BE2C (cell line): ENCODE measurements at regions not wholly inside any gene's neighbourhood (a gene's known extent, or its start where the extent isn't known, plus 50 kb on each side); places are given as distances from the start of the nearest gene placed in this dataset.
"Not testable (repeated sequence)": the region's sequence is repeated elsewhere in the genome, so short reads cannot be mapped to it uniquely, and the experiment has no call there.

ENCODE experiments used
- DNase-seq: peaks from one replicate; pipeline ENCODE4 v3.0.0-alpha.2; 2020
- H3K27me3 ChIP-seq: fragments of 250-450 bp; sonication (Bioruptor Pico); 2 replicates; pipeline ENCODE4 v1.5.1; 2020; ENCODE audit warnings: mild to moderate bottlenecking
- H3K36me3 ChIP-seq: fragments of 250-450 bp; sonication (Bioruptor Pico); 2 replicates; pipeline ENCODE4 v1.5.1; 2020; ENCODE audit warnings: mild to moderate bottlenecking
- H3K4me1 ChIP-seq: fragments of 250-450 bp; sonication (Bioruptor Pico); 2 replicates; pipeline ENCODE4 v1.5.1; 2020
- H3K4me3 ChIP-seq: 2 replicates; pipeline ENCODE4 v1.5.1; 2011; ENCODE audit warnings: low read depth, low read length
- H3K9me3 ChIP-seq: fragments of 250-450 bp; sonication (Bioruptor Pico); 2 replicates; pipeline ENCODE4 v1.5.1; 2020
- TF ChIP-seq, protein P1 (sequence below): IDR thresholded peaks from 2 replicates; pipeline ENCODE4 v1.5.1; 2012; ENCODE audit warnings: mild to moderate bottlenecking, low read depth, low read length

DNA sequence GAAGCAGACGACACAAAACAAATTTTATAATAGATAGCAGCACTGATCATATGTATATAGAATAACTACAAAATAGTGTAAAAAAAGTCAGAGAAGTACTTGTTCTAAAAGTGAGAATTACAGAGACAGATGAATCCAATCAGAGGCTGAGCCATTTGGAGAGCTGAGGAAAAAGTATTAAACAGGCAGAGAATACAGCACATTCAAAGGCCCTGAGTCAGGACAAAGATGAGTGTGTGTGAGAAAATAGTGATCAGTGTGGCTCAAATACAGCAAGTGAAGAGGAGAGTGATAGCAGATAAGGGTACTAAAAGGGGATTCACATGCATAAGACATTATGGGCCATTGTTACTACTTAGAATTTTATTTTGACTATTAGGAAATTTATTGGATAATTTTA is 430.6 kb upstream of the BRINP3 start:
- no peaks in the 10 kb centered on the region for H3K36me3 ChIP-seq
- TF ChIP-seq, protein P1, sequence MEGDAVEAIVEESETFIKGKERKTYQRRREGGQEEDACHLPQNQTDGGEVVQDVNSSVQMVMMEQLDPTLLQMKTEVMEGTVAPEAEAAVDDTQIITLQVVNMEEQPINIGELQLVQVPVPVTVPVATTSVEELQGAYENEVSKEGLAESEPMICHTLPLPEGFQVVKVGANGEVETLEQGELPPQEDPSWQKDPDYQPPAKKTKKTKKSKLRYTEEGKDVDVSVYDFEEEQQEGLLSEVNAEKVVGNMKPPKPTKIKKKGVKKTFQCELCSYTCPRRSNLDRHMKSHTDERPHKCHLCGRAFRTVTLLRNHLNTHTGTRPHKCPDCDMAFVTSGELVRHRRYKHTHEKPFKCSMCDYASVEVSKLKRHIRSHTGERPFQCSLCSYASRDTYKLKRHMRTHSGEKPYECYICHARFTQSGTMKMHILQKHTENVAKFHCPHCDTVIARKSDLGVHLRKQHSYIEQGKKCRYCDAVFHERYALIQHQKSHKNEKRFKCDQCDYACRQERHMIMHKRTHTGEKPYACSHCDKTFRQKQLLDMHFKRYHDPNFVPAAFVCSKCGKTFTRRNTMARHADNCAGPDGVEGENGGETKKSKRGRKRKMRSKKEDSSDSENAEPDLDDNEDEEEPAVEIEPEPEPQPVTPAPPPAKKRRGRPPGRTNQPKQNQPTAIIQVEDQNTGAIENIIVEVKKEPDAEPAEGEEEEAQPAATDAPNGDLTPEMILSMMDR = no peak
- H3K9me3 ChIP-seq = no peaks in the 10 kb centered on the region
- no peaks in the 10 kb centered on the region for H3K27me3 ChIP-seq
- no peak overlapping the region for H3K4me3 ChIP-seq
- DNase-seq = no peak
- H3K4me1 ChIP-seq = no peaks in the 10 kb centered on the region; the same call in 1 of the 2 replicates

DNA sequence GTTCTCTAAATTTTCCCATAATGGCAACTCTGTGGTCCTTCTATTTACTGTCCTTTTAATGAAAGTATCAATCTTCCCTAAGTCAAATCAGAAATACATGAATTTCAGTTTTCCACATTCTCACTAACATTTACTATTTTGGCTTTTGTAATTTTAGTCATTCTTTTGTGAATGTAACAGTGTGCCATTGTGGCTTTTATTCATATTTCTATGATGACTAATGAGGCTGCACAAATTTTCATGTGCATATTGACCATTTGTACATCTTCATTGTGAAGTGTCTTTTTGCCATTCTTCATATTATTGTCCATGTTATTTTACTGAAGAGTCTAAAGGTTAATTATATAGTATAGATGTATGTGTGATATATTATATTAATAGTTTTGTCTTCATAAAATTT is 431.0 kb upstream of the BRINP3 start:
- H3K36me3 ChIP-seq = no peaks in the 10 kb centered on the region
- no peak overlapping the region for H3K4me3 ChIP-seq
- no peaks in the 10 kb centered on the region for H3K9me3 ChIP-seq
- TF ChIP-seq, protein P1 = no peak
- no peaks in the 10 kb centered on the region; the same call in 1 of the 2 replicates for H3K4me1 ChIP-seq
- DNase-seq = no peak
- no peaks in the 10 kb centered on the region for H3K27me3 ChIP-seq

DNA sequence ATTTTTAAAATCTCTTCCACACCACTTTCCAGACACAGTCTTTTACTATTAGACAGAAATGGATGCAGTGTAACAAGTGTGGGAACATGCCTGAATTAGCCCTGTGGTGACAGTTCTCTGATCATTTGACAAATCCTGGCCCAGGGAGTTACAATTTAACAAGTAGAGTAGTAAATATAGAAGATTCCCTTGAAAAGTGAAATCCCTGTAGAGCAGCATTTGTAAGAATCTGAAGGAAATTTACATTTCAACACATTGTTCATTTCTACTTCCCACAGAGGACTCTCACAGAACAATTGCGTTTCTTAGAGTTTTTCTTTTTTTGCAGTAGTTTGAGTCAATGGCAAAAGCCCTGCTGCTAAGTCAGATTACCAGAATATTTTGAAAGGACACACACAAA is 458.3 kb upstream of the BRINP3 start:
- no peaks in the 10 kb centered on the region; the same call in 1 of the 2 replicates for H3K9me3 ChIP-seq
- H3K27me3 ChIP-seq = no peaks in the 10 kb centered on the region
- TF ChIP-seq, protein P1 = no peak
- H3K4me1 ChIP-seq = peaks cover 3% of the 10 kb centered on the region; the same call in 1 of the 2 replicates
- no peaks in the 10 kb centered on the region for H3K36me3 ChIP-seq
- H3K4me3 ChIP-seq = no peak overlapping the region
- no peak for DNase-seq

DNA sequence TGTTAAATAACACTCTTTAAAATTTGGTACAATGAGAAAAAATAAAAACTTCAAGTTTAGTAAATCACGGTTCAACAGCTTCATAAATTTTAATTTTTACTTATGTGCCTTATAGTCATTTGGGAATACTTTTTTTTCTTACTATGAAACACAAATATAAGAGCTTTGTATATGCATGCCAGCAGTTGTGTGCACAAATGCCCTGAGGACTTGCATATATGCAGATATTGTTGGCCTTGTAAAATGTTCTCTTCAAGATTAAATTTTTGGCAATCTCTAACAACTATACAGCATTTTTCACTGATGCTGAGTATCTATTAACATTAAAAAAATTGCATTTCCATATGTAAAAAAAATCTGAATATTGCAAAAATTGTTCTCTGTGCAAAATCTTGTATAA is 458.7 kb upstream of the BRINP3 start:
- no peak for DNase-seq
- TF ChIP-seq, protein P1 = no peak
- Histone ChIP-seq H3K9me3 (no peaks in the 10 kb centered on the region; the same call in 1 of the 2 replicates), H3K27me3 (no peaks in the 10 kb centered on the region), H3K36me3 (no peaks in the 10 kb centered on the region), H3K4me3 (no peak overlapping the region), H3K4me1 (peaks cover 3% of the 10 kb centered on the region; the same call in 1 of the 2 replicates)

DNA sequence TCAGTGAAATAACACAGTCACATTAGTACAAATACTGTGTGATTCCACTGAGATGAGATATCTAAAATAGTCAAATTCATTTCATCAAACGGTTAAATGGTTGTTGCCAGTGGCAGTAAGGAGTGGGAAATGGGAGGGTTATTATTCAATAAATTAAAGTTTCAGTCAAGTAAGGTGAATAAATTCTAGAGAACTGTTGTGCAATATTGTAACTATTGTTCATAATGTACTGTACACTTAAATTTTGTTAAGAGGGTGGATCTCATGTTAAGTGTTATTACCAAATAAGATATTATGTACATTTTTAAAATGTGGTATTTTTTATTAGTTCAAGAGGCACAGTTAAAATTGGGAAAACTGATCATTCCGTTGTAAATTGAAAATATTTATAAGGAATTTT is 463.3 kb upstream of the BRINP3 start:
- Histone ChIP-seq H3K9me3 (no peaks in the 10 kb centered on the region), H3K27me3 (no peaks in the 10 kb centered on the region), H3K4me3 (no peak overlapping the region), H3K36me3 (no peaks in the 10 kb centered on the region), H3K4me1 (no peaks in the 10 kb centered on the region)
- DNase-seq = no peak
- TF ChIP-seq, protein P1 = no peak

DNA sequence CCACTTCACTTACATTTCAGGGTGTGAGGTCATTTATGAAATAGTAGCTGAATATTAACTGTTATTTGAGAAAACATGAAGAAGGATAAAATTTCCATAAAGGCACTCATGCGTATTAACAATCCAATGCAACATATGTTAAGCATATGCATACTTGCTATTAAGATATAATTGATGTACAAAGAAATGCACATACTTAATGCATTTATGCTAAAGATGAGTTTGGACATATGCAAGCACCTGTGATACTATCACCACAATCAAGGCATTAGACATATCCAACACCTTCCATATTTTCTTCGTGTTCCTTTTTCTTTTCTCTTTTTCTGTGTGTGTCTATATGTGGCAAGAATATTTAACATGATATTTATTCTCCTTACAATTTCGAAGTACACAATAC is 464.8 kb upstream of the BRINP3 start:
- Histone ChIP-seq H3K36me3 (no peaks in the 10 kb centered on the region), H3K9me3 (no peaks in the 10 kb centered on the region), H3K27me3 (no peaks in the 10 kb centered on the region), H3K4me3 (no peak overlapping the region), H3K4me1 (no peaks in the 10 kb centered on the region)
- TF ChIP-seq, protein P1 = no peak
- DNase-seq = no peak

DNA sequence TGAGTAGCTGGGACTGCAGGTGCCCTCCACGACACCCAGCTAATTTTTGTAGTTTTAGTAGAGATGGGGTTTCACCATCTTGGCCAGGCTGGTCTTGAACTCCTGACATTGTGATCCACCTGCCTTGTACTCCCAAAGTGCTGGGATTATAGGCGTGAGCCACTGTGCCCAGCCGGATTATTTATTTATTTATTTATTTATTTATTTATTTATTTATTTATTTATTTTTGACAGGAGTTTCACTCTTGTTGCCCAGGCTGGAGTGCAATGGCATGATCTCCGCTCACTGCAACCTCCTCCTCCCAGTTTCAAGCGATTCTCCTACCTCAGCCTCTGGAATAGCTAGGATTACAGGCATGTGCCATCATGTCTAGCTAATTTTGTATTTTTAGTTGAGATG is 466.1 kb upstream of the BRINP3 start:
- H3K4me3 ChIP-seq, H3K9me3 ChIP-seq, H3K4me1 ChIP-seq, H3K27me3 ChIP-seq, DNase-seq, H3K36me3 ChIP-seq: not testable (repeated sequence)
